Endometrial microvascular endothelial cells (primary cell): ENCODE measurements at regions not wholly inside any gene's neighbourhood (a gene's known extent, or its start where the extent isn't known, plus 50 kb on each side); places are given as distances from the start of the nearest gene placed in this dataset.

Experiments used
- in situ Hi-C: cut with HindIII; loops from 2 replicates; pipeline ENCODE4 v1.10.0; 2017; ENCODE audit warnings: low sequenced_read_pairs, low pct_unique_long_range_greater_than_20kb; ENCODE audit errors: inconsistent ontology term

DNA sequence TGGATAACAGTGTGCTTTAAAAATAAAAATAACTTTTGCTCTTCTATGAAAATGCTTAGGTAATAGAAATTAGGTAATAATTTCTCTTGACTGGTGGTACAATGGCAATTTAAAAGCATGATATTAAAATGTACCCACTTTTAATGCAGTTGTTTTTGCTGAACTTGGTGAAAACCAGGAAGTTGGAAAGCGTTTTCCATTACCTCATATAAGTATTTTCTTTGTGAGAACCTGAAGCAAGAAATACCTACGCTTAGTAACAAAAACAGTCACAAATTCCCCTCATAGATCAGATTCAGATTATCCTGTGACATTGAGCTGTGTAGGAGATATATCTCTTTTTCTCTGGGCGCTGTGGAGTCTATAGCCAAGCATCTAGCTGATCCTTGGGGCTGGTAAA lies 689.0 kb upstream of the FZD8 start:
- in situ Hi-C loops, result no loop called here

DNA sequence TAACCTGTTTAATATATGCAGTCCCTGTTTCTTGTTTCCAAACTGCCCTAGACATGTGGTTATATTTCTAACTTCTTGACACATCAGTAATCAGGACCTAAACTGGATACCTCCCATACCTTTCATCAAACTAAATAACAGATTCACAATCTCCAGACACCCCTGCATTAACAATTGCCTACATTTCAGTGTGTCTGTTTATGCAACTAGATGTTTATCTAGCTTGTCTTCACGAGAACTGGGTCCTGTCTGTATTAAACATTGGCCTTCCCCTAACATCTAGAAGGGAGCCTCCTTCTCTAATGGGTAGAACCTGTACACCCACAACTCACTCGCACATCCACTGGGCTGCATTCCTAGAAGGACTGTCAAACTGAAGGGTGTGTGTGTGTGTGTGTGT lies 683.7 kb upstream of the FZD8 start:
- in situ Hi-C loops, result no loop called here

DNA sequence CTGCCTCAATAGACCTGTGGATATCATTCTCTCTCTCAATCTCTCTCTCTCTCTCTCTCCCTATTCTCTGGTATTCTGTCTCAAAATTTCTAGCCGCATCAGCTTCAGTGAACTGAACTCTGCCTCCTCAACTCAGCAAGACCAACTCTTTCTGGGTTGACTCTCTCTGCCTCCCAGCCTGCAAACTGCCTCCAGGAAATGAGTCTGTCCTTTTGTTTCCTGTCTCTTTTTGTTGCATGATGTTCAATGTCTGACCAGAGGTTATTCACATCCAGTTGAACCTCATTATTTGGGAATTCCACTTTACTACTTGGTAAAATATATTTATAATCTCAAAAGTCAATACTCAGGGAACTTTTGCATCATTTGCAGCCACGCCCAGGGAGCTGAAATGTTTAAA lies 682.7 kb upstream of the FZD8 start:
- in situ Hi-C loops, result no loop called here

DNA sequence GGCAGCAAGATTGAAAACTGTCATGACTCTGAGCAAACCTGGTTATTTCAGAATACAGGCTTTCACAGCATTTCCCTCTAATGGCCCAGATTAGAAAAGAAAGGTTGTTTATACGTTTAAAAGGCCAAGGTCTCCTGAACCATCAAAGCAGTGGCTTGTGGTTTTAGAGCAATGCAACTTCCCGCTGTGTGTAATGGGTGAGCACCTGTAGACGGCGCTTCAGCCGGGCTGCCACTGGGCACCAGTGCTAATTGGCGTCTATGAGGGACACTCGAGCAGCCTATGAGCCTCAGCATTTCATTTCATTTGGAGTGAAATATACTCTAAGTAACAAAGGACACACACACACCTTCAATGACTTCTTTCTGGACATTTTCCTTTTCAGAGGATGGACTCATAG lies 671.0 kb upstream of the FZD8 start:
- in situ Hi-C loops, result no loop called here

DNA sequence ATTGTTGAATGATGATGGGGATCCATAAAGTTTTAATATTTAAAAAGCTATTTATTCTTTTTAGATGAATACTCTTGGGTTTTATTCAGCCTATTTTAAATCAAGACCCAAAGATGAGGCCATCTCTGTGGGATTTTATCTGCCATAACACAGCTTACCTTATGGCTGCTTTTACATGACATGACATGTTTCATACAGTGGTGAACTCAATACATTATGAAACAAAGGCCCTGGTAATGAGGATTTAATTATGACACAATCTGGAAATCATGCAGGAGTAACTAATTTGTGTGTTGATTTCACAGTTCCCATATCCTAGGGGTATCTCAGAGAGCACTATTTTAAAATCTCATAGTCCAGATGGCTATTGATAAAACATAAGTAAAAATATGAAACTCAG lies 661.8 kb upstream of the FZD8 start:
- in situ Hi-C loops, result no loop called here

DNA sequence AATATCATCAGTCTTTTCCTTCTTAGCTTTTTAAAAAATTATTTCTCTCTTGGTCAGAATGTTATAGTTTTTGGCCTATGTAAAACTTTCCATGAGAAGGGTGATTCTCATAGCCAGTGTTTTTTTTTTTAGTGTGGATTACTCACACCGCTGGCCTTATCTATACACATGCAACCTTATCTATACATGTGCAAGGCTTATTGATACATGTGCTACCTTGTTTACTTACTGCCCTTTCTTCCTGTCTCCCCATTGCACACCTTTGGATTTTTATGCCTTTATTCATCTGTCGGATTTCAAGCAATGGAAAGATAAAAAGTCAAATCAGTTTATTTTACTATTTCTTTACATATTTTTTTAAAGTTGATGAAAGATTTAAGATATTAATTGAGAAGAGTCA lies 660.0 kb upstream of the FZD8 start:
- in situ Hi-C loops, result no loop called here

GRCh38 chr10:36301539-36301938 lies 659.4 kb upstream of the FZD8 start:
- in situ Hi-C loops, result no loop called here

DNA sequence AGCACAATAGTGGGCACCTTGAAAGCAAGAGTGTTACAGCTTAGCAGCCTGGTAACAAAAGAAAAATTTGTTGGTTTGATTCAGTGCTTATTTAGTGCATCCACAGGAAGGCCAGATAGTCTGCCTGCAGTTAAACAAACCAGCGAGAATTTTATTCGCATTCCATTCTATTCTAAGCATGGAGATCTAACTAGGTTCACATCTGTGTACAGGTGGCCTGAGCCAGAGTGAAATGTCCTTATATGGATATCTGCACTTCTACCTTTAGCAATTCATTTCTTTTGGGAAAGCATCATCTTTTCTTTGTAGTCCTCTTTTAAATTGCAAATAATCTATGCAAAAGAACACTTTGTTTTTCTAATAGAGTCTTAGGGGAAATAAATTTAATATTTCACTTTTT lies 659.0 kb upstream of the FZD8 start:
- in situ Hi-C loops, result no loop called here

GRCh38 chr10:36283827-36284226 lies 641.7 kb upstream of the FZD8 start:
- in situ Hi-C loops, result no loop called here

- in situ Hi-C loops, result no loop called here
Measured at GRCh38 chr10:36281831-36282331, 639.8 kb upstream of the FZD8 start.

- in situ Hi-C loops, result no loop called here
Measured at GRCh38 chr10:36280890-36281499, 638.9 kb upstream of the FZD8 start.

DNA sequence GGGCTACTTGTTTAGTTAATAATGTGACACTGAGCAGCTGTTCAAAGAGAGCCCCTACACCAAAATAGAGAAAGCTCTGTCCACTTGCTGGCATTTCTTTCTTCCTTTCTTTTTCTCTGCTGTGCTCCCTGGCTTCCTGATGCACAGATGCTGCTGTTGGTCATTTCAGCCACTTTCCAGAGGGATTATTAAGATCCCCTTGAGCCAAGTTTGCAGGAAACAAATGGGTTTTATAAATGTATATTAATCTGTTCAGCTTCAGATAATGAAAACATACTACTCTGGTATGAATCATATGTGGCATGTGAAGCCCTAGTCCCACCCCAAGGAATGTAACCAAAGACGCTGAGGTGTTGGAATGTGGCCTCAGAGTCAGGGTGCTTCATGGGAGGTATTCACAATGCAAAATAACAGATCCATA lies 638.2 kb upstream of the FZD8 start:
- in situ Hi-C loops, result no loop called here

DNA sequence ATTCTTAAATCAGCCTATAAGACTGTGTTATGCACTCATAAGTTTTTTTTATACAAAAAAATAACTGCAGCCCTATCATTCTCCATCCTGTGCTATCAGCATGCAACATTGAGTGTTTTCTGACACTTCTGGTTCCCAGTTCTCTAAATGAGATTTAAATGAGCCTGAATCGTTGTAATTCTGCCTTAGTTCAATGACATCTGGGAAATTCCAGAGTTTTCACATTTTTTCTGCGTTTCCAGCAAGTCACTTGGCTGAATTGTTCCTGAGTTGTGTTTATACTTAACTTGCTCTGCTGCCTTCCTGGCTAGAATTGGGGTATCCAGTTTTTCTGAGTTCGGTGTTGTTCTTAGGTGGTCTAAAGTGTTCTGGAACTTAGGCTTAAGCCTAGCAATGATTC lies 636.1 kb upstream of the FZD8 start:
- in situ Hi-C loops, result no loop called here

DNA sequence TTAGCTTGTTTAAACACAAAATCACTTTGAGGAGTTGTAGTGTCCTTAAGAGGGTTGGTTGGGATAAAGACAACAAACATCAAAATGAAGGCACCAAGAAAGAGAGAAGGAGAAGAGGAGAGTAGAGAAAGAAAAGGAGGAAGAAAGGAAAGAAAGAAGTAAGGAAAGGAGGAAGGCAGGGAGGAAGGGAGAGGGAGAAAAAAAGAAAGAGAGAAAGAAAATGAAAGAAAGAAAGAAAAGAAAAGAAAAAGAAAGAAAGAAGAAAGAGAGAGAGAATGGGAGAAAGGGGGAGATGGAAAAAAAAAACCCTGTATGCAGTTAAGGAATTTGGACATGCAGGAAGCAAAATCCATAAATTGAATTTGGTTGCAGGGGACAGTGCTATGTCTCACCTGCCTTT lies 635.4 kb upstream of the FZD8 start:
- in situ Hi-C loops, result no loop called here

DNA sequence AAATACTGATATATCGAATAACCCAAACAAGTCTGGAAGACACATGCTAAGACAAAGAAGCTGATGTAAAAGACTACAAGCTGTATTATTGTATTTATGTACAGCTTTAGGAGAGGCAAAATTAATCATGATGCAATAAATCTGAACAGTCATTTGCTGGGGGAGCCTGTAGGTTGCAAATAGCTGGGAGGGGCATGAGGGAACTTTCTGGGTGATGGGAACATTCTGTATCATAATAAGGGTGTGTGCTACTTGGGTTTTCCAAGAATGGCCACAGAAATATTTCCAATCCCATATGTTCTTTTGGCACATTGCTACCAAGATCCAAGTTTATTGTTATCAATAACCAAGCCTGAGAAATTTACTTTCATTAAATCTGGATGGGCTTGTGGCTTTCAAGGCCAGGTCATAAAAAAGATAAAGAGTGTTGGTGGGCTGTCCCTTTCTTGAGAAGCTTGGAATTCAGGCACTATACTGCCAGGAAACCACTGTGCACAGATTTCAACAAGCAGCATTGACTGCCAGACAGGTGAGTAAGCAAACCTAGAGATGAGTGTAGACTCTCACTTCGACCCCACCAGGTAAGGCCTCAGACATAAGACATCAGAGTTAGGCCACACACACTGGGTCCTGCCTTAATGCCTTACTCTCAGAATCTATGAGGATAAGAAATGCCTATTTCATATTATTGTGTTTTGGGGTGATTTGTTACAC lies 629.7 kb upstream of the FZD8 start:
- in situ Hi-C loops, result no loop called here

DNA sequence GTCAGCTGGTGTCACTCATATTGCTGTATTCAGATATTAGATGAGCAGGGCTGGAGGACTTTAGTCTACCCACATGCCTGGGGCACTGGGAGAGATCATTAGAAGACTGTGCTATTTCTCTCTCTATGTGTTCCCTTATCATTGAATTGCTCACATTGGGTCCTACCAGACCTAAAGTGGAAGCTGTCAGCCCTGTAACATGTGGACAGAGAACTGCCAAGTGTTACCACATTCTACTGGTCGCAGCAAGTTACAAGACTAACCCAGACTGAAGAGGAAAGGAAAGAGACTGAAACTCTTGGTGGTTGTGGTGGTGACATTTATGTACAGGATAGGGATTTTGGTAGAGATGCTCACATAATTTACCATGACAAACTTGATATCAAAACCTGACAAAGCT lies 627.1 kb upstream of the FZD8 start:
- in situ Hi-C loops, result no loop called here

DNA sequence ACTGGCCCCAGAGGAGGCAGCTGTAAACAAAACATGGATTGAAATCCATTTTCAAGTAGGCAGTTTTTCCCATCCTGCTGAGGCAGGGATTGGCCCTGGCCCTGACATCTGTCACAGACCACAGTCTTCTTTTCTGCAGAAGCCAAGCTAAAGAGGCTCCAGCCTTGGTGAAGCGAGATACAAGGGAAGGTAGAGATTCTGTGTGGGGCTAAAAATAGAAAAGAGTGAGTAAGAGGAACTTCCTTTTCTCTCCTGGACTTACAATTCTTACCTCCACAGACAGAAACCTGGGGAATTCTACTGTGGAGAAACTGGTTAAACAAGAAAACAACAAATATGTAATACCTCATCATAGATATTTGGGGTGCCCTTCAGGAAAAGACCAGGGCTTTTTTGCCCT lies 624.8 kb upstream of the FZD8 start:
- in situ Hi-C loops, result no loop called here

DNA sequence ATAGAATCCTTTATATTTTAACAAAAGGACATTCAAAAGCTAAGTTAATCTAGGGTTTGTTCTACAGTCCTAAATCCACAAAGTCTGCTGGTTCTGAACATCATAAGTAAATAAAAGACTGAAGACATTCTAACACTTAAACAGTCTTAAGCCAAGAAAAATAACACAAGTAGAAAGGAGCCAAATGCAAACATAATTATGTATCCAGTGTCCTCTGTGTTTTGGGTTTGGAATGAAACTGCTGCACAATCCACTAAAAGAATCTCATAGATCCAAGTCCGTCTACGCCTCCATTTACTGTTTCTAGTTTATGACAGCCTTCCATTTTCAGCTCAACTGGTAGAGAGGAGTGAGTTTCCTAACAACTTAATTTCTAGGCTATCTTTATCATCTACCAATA lies 623.6 kb upstream of the FZD8 start:
- in situ Hi-C loops, result no loop called here

DNA sequence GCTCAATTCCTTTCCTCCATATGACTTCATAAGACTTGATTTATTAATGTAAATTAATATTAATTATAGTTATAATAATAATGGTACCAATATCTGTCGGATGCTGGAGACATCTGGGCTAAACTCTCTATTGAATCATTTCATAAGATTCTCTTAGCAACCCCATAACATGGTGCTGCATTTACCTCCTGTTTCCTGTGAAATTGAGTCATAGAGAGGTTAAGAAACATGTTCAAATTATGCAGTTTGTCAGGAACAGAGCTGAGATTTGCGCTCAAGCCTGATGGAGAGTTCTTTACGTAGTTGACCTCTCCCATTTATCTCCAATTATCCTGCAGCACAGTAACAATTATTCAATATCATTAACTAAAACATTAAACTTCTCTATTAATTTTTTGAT lies 621.8 kb upstream of the FZD8 start:
- in situ Hi-C loops, result no loop called here

DNA sequence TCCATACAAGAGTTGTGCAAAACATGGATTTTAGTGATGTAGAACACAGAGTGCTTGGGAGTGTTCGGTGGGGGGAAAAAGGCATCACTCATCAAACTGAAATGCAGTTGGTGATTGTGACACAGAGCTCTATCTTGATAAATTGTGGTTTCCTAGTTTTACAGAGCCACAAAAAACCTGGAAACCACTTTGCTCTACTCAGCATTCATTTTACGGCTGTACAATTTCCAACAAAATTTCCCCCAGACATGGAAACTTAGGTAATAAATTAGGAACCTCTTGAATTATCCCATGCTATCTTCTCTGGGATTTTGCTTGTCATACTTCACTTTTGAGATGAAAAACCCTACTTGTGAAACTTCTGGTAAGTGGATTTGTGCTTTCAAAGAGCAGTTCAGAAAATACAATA lies 614.9 kb upstream of the FZD8 start:
- in situ Hi-C loops, result no loop called here

- in situ Hi-C loops, result no loop called here
Measured at GRCh38 chr10:36256166-36256565, 614.1 kb upstream of the FZD8 start.
